GM23338 (cell line): ENCODE measurements at regions not wholly inside any gene's neighbourhood (a gene's known extent, or its start where the extent isn't known, plus 50 kb on each side); places are given as distances from the start of the nearest gene placed in this dataset.

Experiments used
- ATAC-seq: fragments of 200-7000 bp; cut with Tn5 transposase; 3 replicates; pipeline ENCODE4 v1.9.1; 2020
- DNase-seq: peaks from one replicate; pipeline ENCODE4 v3.0.0-alpha.2; 2015; ENCODE audit warnings: low spot score
- H2AFZ ChIP-seq: fragments of 200-600 bp; sonication (generic); 2 replicates; pipeline ENCODE4 v1.8.0; 2016; ENCODE audit warnings: antibody characterized with exemption, mild to moderate bottlenecking, moderate library complexity
- H3F3A ChIP-seq: fragments of 200-600 bp; sonication (generic); replicated peaks from 2 replicates; pipeline ENCODE4 v1.8.0; 2017; ENCODE audit warnings: antibody characterized with exemption, mixed run types, low read depth
- H3K27ac ChIP-seq: fragments of 200-600 bp; sonication (generic); 2 replicates; pipeline ENCODE4 v1.6.1; 2016; ENCODE audit warnings: low read depth
- H3K27me3 ChIP-seq: fragments of 200-600 bp; sonication (generic); 2 replicates; pipeline ENCODE4 v1.8.0; 2016; ENCODE audit warnings: mild to moderate bottlenecking, mixed run types, moderate library complexity; ENCODE audit not compliant: insufficient read depth
- H3K36me3 ChIP-seq: fragments of 200-600 bp; sonication (generic); 2 replicates; pipeline ENCODE4 v1.8.0; 2016; ENCODE audit warnings: mild to moderate bottlenecking; ENCODE audit not compliant: insufficient read depth
- H3K4me1 ChIP-seq: fragments of 200-600 bp; sonication (generic); 2 replicates; pipeline ENCODE4 v1.8.0; 2016; ENCODE audit warnings: mild to moderate bottlenecking, moderate library complexity; ENCODE audit not compliant: insufficient read depth
- H3K4me2 ChIP-seq: fragments of 200-600 bp; sonication (generic); 2 replicates; pipeline ENCODE4 v1.7.1; 2017; ENCODE audit warnings: mixed run types
- H3K4me3 ChIP-seq: fragments of 200-600 bp; sonication (generic); 2 replicates; pipeline ENCODE4 v1.6.1; 2016; ENCODE audit warnings: mixed run types
- H3K79me2 ChIP-seq: fragments of 200-600 bp; sonication (generic); replicated peaks from 2 replicates; pipeline ENCODE4 v1.8.0; 2017; ENCODE audit warnings: mild to moderate bottlenecking; ENCODE audit not compliant: insufficient read depth
- H3K9me2 ChIP-seq: fragments of 200-600 bp; sonication (generic); 2 replicates; pipeline ENCODE4 v1.8.0; 2017; ENCODE audit not compliant: insufficient read depth
- H4K20me1 ChIP-seq: fragments of 200-600 bp; sonication (generic); replicated peaks from 2 replicates; pipeline ENCODE4 v1.8.0; 2017; ENCODE audit warnings: mild to moderate bottlenecking; ENCODE audit not compliant: insufficient read depth
- H3K27ac Mint-ChIP-seq: 2 replicates; pipeline ENCODE4 v1.8.0; 2020; ENCODE audit warnings: inconsistent platforms, mild to moderate bottlenecking, moderate library complexity, mixed read lengths
- H3K27me3 Mint-ChIP-seq: 3 replicates; pipeline ENCODE4 v1.8.0; 2022; ENCODE audit warnings: low read depth, mild to moderate bottlenecking, moderate library complexity, mixed read lengths, inconsistent platforms; ENCODE audit not compliant: insufficient read depth, poor library complexity
- H3K36me3 Mint-ChIP-seq: 3 replicates; pipeline ENCODE4 v1.8.0; 2021; ENCODE audit warnings: low read depth, mild to moderate bottlenecking, inconsistent platforms, moderate library complexity, mixed read lengths
- H3K4me1 Mint-ChIP-seq: 3 replicates; pipeline ENCODE4 v1.8.0; 2020; ENCODE audit warnings: mild to moderate bottlenecking, inconsistent platforms, mixed read lengths
- H3K4me3 Mint-ChIP-seq: 3 replicates; pipeline ENCODE4 v1.8.0; 2021; ENCODE audit warnings: moderate library complexity, mild to moderate bottlenecking, inconsistent platforms, mixed read lengths
- H3K9me3 Mint-ChIP-seq: 3 replicates; pipeline ENCODE4 v1.8.0; 2020; ENCODE audit warnings: moderate library complexity, mild to moderate bottlenecking, inconsistent platforms, mixed read lengths
- JUNB ChIP-seq: IDR thresholded peaks from one replicate; pipeline ENCODE4 v1.6.1; 2016; ENCODE audit warnings: antibody characterized with exemption; ENCODE audit not compliant: unreplicated experiment
- POLR2AphosphoS5 ChIP-seq: IDR thresholded peaks from 2 replicates; pipeline ENCODE4 v1.6.1; 2016; ENCODE audit warnings: antibody characterized with exemption, low read depth
- ZNF114 ChIP-seq: fragments of 250-450 bp; sonication (Bioruptor Pico); IDR thresholded peaks from 2 replicates; pipeline ENCODE4 v1.5.0; 2020; ENCODE audit warnings: mild to moderate bottlenecking, moderate library complexity
- TF ChIP-seq, protein P1 (sequence below): fragments of 250-450 bp; sonication (Bioruptor Pico); IDR thresholded peaks from 2 replicates; pipeline ENCODE4 v1.5.0; 2020; ENCODE audit warnings: mild to moderate bottlenecking, moderate library complexity
- TF ChIP-seq, protein P2 (sequence below): IDR thresholded peaks from 2 replicates; pipeline ENCODE4 v1.6.1; 2016; ENCODE audit warnings: antibody characterized with exemption
- TF ChIP-seq, protein P3 (sequence below), 2 experiments: fragments of 200-600 bp in 1 of 2; sonication (generic) in 1 of 2; conservative IDR thresholded peaks; 2 replicates each; pipeline versions ENCODE4 v1.5.1 to v1.6.1; 2016 to 2017; ENCODE audit warnings: antibody characterized with exemption in 2 of 2, low read depth in 2 of 2, mild to moderate bottlenecking in 2 of 2, moderate library complexity in 1 of 2

DNA sequence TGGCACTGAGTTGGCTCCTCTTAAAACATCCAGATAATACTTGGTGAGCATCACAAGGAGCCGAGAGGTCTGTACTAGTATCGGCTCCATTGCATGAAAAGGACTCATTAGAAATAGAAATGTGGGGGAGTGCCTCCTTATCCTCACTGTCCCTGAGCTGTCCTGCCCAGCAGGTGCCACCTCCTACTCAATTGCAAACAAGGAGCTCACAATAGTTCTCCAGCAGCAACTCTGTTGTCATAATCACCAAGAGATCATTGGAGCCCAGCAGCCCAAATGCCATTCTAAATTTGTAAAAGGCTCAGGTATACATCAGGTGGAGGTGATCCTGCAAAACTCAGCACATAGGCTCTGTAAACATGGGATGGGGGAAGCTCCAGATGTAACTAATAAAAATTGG lies 99.1 kb downstream of the PLK2 start:
- H3K36me3 Mint-ChIP-seq, result no peaks in the 10 kb centered on the region
- H3K4me3 ChIP-seq, result no peak overlapping the region

More for the DNA sequence above, 99.1 kb downstream of the PLK2 start:
- Histone ChIP-seq H3K4me2 (no peak overlapping the region), H3K4me1 (0 out of 2 replicates have a peak, but pooled peaks cover 3% of the 10 kb centered on the region), H3K79me2 (no peaks in the 10 kb centered on the region), H3F3A (no peaks in the 10 kb centered on the region), H4K20me1 (no peaks in the 10 kb centered on the region), H3K9me2 (0 out of 2 replicates have a peak, but pooled peaks cover 4% of the 10 kb centered on the region), H3K36me3 (no peaks in the 10 kb centered on the region), H3K27me3 (no peaks in the 10 kb centered on the region), H3K27ac (no peak overlapping the region), H2AFZ (no peak overlapping the region)
- H3K9me3 Mint-ChIP-seq, result no peaks in the 10 kb centered on the region
- H3K27me3 Mint-ChIP-seq, result peaks cover 3% of the 10 kb centered on the region
- H3K4me1 Mint-ChIP-seq, result peaks cover 16% of the 10 kb centered on the region
- H3K4me3 Mint-ChIP-seq, result no peak overlapping the region
- ATAC-seq, result peak; percentile 82
- no peak overlapping the region for H3K27ac Mint-ChIP-seq
- DNase-seq, result no peak
- TF ChIP-seq, protein P1, sequence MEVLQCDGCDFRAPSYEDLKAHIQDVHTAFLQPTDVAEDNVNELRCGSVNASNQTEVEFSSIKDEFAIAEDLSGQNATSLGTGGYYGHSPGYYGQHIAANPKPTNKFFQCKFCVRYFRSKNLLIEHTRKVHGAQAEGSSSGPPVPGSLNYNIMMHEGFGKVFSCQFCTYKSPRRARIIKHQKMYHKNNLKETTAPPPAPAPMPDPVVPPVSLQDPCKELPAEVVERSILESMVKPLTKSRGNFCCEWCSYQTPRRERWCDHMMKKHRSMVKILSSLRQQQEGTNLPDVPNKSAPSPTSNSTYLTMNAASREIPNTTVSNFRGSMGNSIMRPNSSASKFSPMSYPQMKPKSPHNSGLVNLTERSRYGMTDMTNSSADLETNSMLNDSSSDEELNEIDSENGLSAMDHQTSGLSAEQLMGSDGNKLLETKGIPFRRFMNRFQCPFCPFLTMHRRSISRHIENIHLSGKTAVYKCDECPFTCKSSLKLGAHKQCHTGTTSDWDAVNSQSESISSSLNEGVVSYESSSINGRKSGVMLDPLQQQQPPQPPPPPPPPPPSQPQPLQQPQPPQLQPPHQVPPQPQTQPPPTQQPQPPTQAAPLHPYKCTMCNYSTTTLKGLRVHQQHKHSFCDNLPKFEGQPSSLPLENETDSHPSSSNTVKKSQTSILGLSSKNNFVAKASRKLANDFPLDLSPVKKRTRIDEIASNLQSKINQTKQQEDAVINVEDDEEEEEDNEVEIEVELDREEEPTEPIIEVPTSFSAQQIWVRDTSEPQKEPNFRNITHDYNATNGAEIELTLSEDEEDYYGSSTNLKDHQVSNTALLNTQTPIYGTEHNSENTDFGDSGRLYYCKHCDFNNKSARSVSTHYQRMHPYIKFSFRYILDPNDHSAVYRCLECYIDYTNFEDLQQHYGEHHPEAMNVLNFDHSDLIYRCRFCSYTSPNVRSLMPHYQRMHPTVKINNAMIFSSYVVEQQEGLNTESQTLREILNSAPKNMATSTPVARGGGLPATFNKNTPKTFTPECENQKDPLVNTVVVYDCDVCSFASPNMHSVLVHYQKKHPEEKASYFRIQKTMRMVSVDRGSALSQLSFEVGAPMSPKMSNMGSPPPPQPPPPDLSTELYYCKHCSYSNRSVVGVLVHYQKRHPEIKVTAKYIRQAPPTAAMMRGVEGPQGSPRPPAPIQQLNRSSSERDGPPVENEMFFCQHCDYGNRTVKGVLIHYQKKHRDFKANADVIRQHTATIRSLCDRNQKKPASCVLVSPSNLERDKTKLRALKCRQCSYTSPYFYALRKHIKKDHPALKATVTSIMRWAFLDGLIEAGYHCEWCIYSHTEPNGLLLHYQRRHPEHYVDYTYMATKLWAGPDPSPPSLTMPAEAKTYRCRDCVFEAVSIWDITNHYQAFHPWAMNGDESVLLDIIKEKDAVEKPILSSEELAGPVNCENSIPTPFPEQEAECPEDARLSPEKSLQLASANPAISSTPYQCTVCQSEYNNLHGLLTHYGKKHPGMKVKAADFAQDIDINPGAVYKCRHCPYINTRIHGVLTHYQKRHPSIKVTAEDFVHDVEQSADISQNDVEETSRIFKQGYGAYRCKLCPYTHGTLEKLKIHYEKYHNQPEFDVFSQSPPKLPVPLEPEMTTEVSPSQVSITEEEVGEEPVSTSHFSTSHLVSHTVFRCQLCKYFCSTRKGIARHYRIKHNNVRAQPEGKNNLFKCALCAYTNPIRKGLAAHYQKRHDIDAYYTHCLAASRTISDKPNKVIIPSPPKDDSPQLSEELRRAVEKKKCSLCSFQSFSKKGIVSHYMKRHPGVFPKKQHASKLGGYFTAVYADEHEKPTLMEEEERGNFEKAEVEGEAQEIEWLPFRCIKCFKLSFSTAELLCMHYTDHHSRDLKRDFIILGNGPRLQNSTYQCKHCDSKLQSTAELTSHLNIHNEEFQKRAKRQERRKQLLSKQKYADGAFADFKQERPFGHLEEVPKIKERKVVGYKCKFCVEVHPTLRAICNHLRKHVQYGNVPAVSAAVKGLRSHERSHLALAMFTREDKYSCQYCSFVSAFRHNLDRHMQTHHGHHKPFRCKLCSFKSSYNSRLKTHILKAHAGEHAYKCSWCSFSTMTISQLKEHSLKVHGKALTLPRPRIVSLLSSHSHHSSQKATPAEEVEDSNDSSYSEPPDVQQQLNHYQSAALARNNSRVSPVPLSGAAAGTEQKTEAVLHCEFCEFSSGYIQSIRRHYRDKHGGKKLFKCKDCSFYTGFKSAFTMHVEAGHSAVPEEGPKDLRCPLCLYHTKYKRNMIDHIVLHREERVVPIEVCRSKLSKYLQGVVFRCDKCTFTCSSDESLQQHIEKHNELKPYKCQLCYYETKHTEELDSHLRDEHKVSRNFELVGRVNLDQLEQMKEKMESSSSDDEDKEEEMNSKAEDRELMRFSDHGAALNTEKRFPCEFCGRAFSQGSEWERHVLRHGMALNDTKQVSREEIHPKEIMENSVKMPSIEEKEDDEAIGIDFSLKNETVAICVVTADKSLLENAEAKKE (CRISPR knock-in tag), result peak; percentile 83; the same call in 1 of the 2 replicates
- TF ChIP-seq, protein P2, sequence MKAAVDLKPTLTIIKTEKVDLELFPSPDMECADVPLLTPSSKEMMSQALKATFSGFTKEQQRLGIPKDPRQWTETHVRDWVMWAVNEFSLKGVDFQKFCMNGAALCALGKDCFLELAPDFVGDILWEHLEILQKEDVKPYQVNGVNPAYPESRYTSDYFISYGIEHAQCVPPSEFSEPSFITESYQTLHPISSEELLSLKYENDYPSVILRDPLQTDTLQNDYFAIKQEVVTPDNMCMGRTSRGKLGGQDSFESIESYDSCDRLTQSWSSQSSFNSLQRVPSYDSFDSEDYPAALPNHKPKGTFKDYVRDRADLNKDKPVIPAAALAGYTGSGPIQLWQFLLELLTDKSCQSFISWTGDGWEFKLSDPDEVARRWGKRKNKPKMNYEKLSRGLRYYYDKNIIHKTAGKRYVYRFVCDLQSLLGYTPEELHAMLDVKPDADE, result no peak
- TF ChIP-seq, protein P3, sequence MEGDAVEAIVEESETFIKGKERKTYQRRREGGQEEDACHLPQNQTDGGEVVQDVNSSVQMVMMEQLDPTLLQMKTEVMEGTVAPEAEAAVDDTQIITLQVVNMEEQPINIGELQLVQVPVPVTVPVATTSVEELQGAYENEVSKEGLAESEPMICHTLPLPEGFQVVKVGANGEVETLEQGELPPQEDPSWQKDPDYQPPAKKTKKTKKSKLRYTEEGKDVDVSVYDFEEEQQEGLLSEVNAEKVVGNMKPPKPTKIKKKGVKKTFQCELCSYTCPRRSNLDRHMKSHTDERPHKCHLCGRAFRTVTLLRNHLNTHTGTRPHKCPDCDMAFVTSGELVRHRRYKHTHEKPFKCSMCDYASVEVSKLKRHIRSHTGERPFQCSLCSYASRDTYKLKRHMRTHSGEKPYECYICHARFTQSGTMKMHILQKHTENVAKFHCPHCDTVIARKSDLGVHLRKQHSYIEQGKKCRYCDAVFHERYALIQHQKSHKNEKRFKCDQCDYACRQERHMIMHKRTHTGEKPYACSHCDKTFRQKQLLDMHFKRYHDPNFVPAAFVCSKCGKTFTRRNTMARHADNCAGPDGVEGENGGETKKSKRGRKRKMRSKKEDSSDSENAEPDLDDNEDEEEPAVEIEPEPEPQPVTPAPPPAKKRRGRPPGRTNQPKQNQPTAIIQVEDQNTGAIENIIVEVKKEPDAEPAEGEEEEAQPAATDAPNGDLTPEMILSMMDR (conservative IDR thresholded peaks at IDR 0.05; ENCODE audit: low read depth in 2 of 2), result no peak
- TF ChIP-seq ZNF114 (CRISPR knock-in tag), result no peak
- no peak for TF ChIP-seq JUNB
- TF ChIP-seq POLR2AphosphoS5, result no peak
